Prostate gland (tissue), 2 donors: ENCODE measurements at regions not wholly inside any gene's neighbourhood (a gene's known extent, or its start where the extent isn't known, plus 50 kb on each side); places are given as distances from the start of the nearest gene placed in this dataset.

ENCODE experiments used
- POLR2A ChIP-seq: fragments of 450-650 bp; IDR thresholded peaks from one replicate; pipeline ENCODE4 v1.6.1; 2016; ENCODE audit warnings: antibody characterized with exemption, mild to moderate bottlenecking
- POLR2AphosphoS5 ChIP-seq: sonication (generic); formaldehyde crosslinking; IDR thresholded peaks from one replicate; pipeline ENCODE4 v1.6.1; 2017; ENCODE audit warnings: antibody characterized with exemption
- TF ChIP-seq, protein P1 (sequence below), 4 experiments: fragments of 200-600 bp in 2 of 4; fragments of 450-650 bp in 2 of 4; sonication (generic) in 2 of 4; IDR thresholded peaks; 1 replicate in 3 of 4; 2 replicates in 1 of 4; pipeline ENCODE4 v1.5.1; 2016 to 2019; ENCODE audit warnings: antibody characterized with exemption in 4 of 4, mild to moderate bottlenecking in 2 of 4, moderate library complexity in 2 of 4

DNA sequence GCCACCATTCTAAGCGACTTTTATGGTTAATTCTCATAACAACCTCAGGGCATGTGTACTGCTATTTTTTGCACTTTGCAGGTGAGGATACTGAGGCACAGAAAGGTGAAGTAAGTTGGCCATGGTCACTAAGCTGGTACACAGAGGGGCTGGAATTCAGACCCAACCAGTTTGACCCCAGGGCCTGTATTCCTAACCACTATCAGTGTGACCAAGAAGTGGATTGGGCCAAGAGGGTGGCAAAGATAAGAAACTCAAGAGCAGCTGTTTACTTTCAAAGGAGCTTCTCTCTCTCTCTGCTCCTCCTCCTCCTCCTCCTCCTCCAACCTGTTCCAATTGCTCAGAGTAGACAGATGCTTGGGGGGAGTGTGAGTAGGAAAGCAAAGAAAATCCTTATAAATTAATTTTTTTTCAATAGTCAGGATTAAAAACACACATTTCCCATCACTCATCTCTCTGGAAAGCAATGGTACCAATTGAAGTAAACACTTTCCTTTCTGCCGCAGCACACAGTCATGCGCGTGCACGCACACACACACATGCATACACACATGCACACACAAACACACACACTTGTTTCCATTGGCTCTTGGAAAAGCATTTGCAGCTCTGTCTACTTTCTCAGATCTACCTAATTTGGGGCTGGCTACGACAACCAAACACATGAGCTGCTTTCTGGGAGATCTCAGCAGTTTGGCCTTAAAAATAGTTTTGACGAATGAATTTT is 736.7 kb upstream of the WWC1 start:
- no peak for TF ChIP-seq POLR2A
- TF ChIP-seq, protein P1, sequence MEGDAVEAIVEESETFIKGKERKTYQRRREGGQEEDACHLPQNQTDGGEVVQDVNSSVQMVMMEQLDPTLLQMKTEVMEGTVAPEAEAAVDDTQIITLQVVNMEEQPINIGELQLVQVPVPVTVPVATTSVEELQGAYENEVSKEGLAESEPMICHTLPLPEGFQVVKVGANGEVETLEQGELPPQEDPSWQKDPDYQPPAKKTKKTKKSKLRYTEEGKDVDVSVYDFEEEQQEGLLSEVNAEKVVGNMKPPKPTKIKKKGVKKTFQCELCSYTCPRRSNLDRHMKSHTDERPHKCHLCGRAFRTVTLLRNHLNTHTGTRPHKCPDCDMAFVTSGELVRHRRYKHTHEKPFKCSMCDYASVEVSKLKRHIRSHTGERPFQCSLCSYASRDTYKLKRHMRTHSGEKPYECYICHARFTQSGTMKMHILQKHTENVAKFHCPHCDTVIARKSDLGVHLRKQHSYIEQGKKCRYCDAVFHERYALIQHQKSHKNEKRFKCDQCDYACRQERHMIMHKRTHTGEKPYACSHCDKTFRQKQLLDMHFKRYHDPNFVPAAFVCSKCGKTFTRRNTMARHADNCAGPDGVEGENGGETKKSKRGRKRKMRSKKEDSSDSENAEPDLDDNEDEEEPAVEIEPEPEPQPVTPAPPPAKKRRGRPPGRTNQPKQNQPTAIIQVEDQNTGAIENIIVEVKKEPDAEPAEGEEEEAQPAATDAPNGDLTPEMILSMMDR (IDR thresholded peaks at IDR 0.05): no peak
- no peak for TF ChIP-seq POLR2AphosphoS5
